Activated CD4-positive, alpha-beta T cell treated with anti-CD3 and anti-CD28 coated beads for 36 hours (primary cell): ENCODE measurements at regions not wholly inside any gene's neighbourhood (a gene's known extent, or its start where the extent isn't known, plus 50 kb on each side); places are given as distances from the start of the nearest gene placed in this dataset.

Experiments
- ATAC-seq: fragments of 200-7000 bp; cut with Tn5 transposase; one replicate; pipeline ENCODE4 v1.10.0; 2021; ENCODE audit warnings: mild to moderate bottlenecking, moderate library complexity
- CTCF ChIA-PET: fragments of 350-600 bp; sonication (Branson Sonifier 250); formaldehyde crosslinking; loops from one replicate; lab custom pipeline; 2021; ENCODE audit warnings: antibody characterized with exemption; lab: Charles Lee
- POLR2A ChIA-PET: fragments of 350-600 bp; sonication (Branson Sonifier 250); formaldehyde crosslinking; loops from one replicate; lab custom pipeline; 2021; ENCODE audit warnings: antibody characterized with exemption, inconsistent platforms; lab: Charles Lee
- DNase-seq: peaks from one replicate; pipeline ENCODE4 v3.0.0-alpha.2; 2020
- H3K27ac Mint-ChIP-seq: one replicate; pipeline ENCODE4 v1.8.0; 2021; ENCODE audit warnings: mixed read lengths
- H3K27me3 Mint-ChIP-seq: one replicate; pipeline ENCODE4 v1.8.0; 2021; ENCODE audit warnings: mixed read lengths
- H3K36me3 Mint-ChIP-seq: one replicate; pipeline ENCODE4 v1.8.0; 2021; ENCODE audit warnings: low read depth, mixed read lengths
- H3K4me1 Mint-ChIP-seq: one replicate; pipeline ENCODE4 v1.8.0; 2021; ENCODE audit warnings: mixed read lengths
- H3K4me3 Mint-ChIP-seq: one replicate; pipeline ENCODE4 v1.8.0; 2021; ENCODE audit warnings: mild to moderate bottlenecking, moderate library complexity, mixed read lengths
- H3K9me3 Mint-ChIP-seq: one replicate; pipeline ENCODE4 v1.8.0; 2021; ENCODE audit warnings: low read depth, mixed read lengths
- intact Hi-C, 2 experiments: fragments of 100-400 bp; cut with DNase I in 1 of 2; cut with micrococcal nuclease in 1 of 2; formaldehyde crosslinking; loops; one replicate each; pipeline versions ENCODE4 v1.14.2 to v1.15.1; 2022 to 2024; cut with DNase I, micrococcal nuclease

DNA sequence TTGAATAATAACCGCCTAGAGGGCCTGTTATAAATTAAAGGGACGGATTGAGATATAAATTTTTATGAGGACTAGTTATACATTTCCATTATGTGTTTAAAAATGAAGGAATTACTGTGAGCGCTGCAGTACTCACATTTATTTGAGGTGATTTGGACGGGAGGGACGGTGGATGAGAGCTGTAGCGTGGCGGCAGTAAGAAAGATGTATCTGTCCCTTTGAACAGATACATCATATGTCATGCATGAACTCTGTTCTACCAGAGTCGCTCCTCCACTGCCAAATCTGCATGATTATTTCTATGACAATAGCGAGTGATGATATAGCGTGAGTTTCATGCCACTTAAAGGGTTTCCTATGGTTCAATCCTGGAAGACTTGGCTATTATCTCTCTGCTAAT lies 538.8 kb downstream of the MCTP2 start:
- no peaks in the 10 kb centered on the region for H3K4me1 Mint-ChIP-seq
- H3K27ac Mint-ChIP-seq: no peak overlapping the region
- ChIA-PET POLR2A (no interaction called here), CTCF (no interaction called here)
- intact Hi-C loops: no loop called here
- no peak overlapping the region for H3K4me3 Mint-ChIP-seq
- ATAC-seq (no peak), DNase-seq (no peak)
- H3K9me3 Mint-ChIP-seq: no peaks in the 10 kb centered on the region
- no peaks in the 10 kb centered on the region for H3K36me3 Mint-ChIP-seq
- peaks cover 4% of the 10 kb centered on the region for H3K27me3 Mint-ChIP-seq

DNA sequence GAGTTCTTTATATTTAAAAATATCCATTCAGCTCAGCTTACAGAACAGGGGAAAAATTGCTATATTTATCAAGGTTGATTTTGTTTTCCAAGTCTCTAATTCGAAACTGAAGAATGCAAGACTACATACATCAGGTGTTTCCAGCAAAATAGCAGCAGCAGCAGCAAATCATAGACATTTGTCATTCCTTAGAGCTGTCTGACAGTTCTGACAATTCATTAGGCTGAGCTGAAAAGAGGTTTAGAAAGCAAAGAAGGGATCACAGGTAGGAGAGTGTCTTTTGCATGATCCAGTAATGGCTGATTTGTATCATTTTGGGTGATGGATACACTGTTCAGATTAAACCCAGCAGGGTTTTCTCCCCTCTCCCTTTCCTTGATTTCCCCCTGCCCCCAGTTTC lies 545.7 kb downstream of the MCTP2 start:
- DNase-seq: no peak
- intact Hi-C loops: no loop called here
- Mint-ChIP-seq H3K4me1 (no peaks in the 10 kb centered on the region), H3K9me3 (no peaks in the 10 kb centered on the region), H3K36me3 (no peaks in the 10 kb centered on the region), H3K4me3 (no peak overlapping the region), H3K27me3 (peaks cover 10% of the 10 kb centered on the region), H3K27ac (no peak overlapping the region)
- ATAC-seq: no peak
- ChIA-PET CTCF (no interaction called here), POLR2A (no interaction called here)

DNA sequence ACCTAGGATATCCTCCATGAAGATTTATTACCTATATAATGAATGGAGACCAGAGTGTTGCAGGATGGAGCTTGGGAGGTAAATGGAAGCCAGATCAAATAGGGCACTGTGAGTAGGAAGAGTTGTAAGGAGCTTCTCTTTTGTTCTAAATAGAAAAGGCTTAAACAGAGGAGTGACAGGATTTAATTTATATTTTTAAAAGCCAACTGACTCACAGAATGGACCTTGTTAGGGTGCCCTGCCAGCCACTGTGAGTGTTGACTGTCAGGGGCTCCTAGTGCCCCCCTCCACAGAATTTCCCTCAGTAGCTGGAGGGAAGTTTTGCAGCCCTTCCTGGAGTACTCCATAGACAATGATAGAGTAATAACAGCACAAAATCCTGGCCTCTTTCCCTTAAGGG lies 547.5 kb downstream of the MCTP2 start:
- H3K4me3 Mint-ChIP-seq: no peak overlapping the region
- peaks cover 6% of the 10 kb centered on the region for H3K27me3 Mint-ChIP-seq

DNA sequence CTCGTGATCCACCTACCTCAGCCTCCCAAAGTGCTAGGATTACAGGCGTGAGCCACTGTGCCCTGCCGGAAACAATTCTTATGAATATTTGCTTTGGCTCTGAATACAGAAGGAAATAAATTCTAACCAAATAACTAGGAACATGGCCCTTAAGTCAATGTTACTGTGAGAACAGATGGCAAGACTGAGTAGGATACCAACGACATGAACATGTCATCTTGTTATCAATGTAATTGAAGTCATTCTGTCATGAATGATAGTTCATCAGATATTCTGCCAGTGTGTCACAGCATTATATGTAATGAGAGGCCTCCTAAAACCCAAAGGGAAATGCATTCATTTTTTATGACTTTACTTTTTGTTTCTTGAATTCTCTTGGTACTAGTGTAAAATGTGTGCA lies 548.8 kb downstream of the MCTP2 start:
- Mint-ChIP-seq H3K27ac (no peak overlapping the region), H3K4me1 (no peaks in the 10 kb centered on the region), H3K36me3 (no peaks in the 10 kb centered on the region), H3K27me3 (peaks cover 6% of the 10 kb centered on the region), H3K4me3 (no peak overlapping the region), H3K9me3 (no peaks in the 10 kb centered on the region)
- intact Hi-C loops: no loop called here
- no peak for ATAC-seq
- DNase-seq: no peak
- ChIA-PET CTCF (interaction anchor here (0.8 to 0.9 kb wide), 2 partner anchors 11 to 24 kb away, joined by 3 to 4 read pairs; no protein-coding TSS in a partner anchor), POLR2A (no interaction called here)

More for the DNA sequence above, 547.5 kb downstream of the MCTP2 start:
- DNase-seq: no peak
- Mint-ChIP-seq H3K4me1 (no peaks in the 10 kb centered on the region), H3K36me3 (no peaks in the 10 kb centered on the region), H3K27ac (no peak overlapping the region), H3K9me3 (no peaks in the 10 kb centered on the region)
- ATAC-seq: no peak
- ChIA-PET POLR2A (no interaction called here), CTCF (no interaction called here)
- intact Hi-C loops: no loop called here

DNA sequence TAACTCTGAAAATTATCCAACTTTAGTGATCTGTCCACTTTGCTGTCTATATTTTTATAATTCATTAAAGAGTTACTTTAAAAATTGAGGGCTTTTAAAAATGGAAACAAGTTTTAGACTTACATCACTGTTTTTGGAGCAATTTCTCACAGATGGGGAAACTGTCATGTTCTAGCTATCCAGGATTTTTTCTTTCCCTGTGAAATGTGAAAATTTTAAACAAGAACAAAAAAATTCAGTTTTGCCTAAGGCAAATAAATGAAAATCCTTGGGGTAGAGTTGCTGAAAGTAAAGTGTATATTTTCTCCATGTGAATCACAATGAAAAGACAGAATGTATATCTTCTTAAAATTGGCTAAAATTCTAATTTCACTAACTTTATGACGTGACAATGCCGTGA lies 553.7 kb downstream of the MCTP2 start:
- H3K27me3 Mint-ChIP-seq: peaks cover 2% of the 10 kb centered on the region
- ChIA-PET POLR2A (no interaction called here), CTCF (no interaction called here)
- peaks cover 6% of the 10 kb centered on the region for H3K9me3 Mint-ChIP-seq
- no peaks in the 10 kb centered on the region for H3K36me3 Mint-ChIP-seq
- ATAC-seq: no peak
- no peaks in the 10 kb centered on the region for H3K4me1 Mint-ChIP-seq
- H3K27ac Mint-ChIP-seq: no peak overlapping the region
- intact Hi-C loops: no loop called here
- H3K4me3 Mint-ChIP-seq: no peak overlapping the region
- no peak for DNase-seq

DNA sequence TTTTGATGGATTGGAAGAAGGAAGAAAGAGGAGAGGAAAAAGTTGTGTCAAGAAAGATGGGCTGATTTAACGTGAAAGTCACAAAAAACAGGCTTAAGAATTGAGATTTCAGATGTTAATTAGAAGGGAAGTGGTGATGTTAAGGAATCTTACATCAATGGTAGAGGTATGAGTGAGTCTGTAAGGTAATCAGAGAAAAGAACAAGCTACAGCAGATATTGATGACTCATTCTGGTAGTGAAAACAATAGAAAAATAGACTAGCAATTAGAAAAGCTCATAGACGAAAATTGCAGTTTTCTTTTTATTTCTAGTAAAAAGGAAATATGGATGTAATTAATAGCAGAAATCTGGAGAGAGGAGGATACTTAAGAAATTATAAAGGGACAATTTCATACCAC lies 559.6 kb downstream of the MCTP2 start:
- Mint-ChIP-seq H3K27ac (no peak overlapping the region), H3K36me3 (no peaks in the 10 kb centered on the region), H3K4me3 (no peak overlapping the region), H3K9me3 (peaks cover 6% of the 10 kb centered on the region), H3K4me1 (no peaks in the 10 kb centered on the region), H3K27me3 (no peaks in the 10 kb centered on the region)
- DNase-seq (no peak), ATAC-seq (no peak)
- POLR2A ChIA-PET: no interaction called here
- intact Hi-C loops: no loop called here
- CTCF ChIA-PET: interaction anchor here (1.1 kb wide), 1 partner anchor 10 kb away, joined by 4 read pairs; no protein-coding TSS in a partner anchor

DNA sequence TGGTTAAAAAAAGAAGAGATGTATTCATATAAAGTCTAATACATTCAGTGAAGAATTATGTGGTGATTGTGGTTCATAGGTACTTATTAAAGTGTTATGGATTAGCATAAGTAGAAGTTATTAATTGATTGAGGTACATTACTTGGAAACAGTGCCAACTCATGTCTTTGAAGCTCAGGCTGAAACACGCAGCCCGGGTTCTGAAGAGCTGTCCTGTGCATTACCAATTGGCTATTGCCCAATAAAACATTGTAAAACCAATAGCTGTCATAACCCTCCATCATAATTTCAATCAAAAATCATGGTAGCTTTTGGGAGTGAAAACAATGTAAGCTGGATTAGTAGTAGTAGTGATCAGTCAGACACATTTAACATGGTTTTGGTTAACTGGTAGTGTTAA lies 560.1 kb downstream of the MCTP2 start:
- no peak for DNase-seq

DNA sequence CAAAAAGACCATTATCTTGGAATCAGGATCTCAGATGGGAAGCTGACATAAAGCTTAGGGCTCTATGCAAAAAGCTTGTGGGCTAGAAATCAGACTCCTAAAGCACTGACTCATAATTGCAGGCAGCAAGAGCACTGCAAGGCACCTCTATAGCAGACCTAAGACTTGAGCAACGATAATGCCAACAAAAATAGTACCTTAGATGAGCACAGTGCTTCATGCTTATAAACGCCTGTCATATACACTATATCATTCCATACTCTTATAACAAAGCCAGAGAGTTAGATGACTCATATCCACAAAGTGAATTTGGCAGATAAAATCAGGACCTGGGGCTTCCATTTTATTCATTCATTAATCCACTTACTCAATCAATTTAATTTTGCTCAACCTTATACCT lies 560.8 kb downstream of the MCTP2 start:
- CTCF ChIA-PET: no interaction called here
- Mint-ChIP-seq H3K27me3 (no peaks in the 10 kb centered on the region), H3K4me1 (no peaks in the 10 kb centered on the region), H3K4me3 (no peak overlapping the region), H3K27ac (no peak overlapping the region), H3K36me3 (no peaks in the 10 kb centered on the region), H3K9me3 (peaks cover 7% of the 10 kb centered on the region)
- POLR2A ChIA-PET: no interaction called here
- ATAC-seq: no peak
- intact Hi-C loops: no loop called here
- no peak for DNase-seq

More for the DNA sequence above, 560.1 kb downstream of the MCTP2 start:
- ATAC-seq: no peak
- intact Hi-C loops: no loop called here
- H3K4me1 Mint-ChIP-seq: no peaks in the 10 kb centered on the region
- no peaks in the 10 kb centered on the region for H3K27me3 Mint-ChIP-seq
- peaks cover 7% of the 10 kb centered on the region for H3K9me3 Mint-ChIP-seq
- POLR2A ChIA-PET: no interaction called here
- no peaks in the 10 kb centered on the region for H3K36me3 Mint-ChIP-seq
- H3K4me3 Mint-ChIP-seq: no peak overlapping the region
- CTCF ChIA-PET: interaction anchor here (1.1 kb wide), 1 partner anchor 11 kb away, joined by 4 read pairs; no protein-coding TSS in a partner anchor
- H3K27ac Mint-ChIP-seq: no peak overlapping the region

DNA sequence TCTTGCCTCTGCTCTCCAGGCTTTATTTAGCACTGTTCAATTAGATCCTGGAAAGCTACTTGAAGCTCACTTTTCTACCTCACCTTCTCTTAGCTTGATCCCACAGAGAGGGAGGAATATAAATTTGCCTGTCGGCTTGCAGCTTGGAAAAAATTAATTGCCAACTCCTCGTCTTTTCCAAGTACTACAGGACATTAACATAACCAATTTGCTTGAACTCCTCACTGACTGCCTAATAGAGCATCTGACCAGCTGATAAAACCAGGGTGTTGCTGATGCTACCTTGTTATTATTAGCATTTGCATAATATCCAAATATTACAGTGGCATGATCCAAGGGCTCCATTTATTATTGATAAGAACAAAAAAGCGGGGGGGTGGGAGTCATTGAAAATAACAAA lies 561.8 kb downstream of the MCTP2 start:
- Mint-ChIP-seq H3K4me1 (no peaks in the 10 kb centered on the region), H3K27ac (no peak overlapping the region), H3K4me3 (no peak overlapping the region), H3K36me3 (no peaks in the 10 kb centered on the region), H3K27me3 (no peaks in the 10 kb centered on the region), H3K9me3 (peaks cover 8% of the 10 kb centered on the region)
- no peak for ATAC-seq
- CTCF ChIA-PET: no interaction called here
- intact Hi-C loops: no loop called here
- POLR2A ChIA-PET: no interaction called here
- DNase-seq: no peak

DNA sequence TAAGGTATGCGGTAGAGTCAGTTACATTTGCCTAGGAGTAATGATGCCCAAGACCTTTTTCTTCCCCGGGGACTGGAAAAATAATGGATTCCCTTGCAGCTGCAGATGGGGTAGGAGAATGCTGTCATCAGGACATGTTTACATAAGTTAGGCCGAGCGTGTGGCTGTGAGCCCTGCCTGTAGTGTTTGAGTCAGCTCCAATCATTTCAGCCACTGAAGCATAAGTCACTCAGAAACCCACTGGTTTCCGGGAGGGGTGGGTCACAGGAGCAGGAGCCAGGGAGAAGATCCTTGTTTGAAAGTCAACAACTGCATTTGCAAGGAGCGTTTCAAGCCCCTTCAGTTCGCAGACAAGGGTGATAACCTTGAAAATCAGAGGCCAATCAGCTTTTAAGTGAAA lies 562.3 kb downstream of the MCTP2 start:
- POLR2A ChIA-PET: no interaction called here
- no peak for DNase-seq

DNA sequence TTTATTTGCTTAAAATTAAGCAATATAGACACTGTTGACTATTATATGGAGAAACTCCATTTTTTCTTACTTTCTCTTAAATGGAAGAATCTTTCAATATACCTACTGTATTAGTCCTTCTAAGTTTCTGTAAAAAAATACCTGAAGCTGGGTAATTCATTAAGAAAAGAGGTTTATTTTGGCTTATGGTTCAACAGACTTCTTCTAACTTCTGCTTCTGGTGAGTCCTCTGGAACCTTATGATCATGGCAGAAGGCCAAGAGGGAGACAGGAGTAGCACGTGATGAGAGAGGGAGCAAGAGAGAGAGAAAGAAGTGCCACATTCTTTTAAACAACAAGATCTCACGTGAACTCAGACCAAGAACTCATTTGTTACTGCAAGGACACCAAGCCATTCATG lies 573.3 kb downstream of the MCTP2 start:
- Mint-ChIP-seq H3K4me1 (no peaks in the 10 kb centered on the region), H3K9me3 (peaks cover 9% of the 10 kb centered on the region), H3K36me3 (no peaks in the 10 kb centered on the region), H3K27ac (no peak overlapping the region), H3K27me3 (no peaks in the 10 kb centered on the region), H3K4me3 (no peak overlapping the region)
- ChIA-PET CTCF (interaction anchor here (0.7 kb wide), 1 partner anchor 24 kb away, joined by 3 read pairs; no protein-coding TSS in a partner anchor), POLR2A (no interaction called here)
- DNase-seq (no peak), ATAC-seq (no peak)
- intact Hi-C loops: no loop called here

More for the DNA sequence above, 562.3 kb downstream of the MCTP2 start:
- Mint-ChIP-seq H3K36me3 (no peaks in the 10 kb centered on the region), H3K4me1 (no peaks in the 10 kb centered on the region), H3K9me3 (peaks cover 6% of the 10 kb centered on the region), H3K27me3 (no peaks in the 10 kb centered on the region), H3K4me3 (no peak overlapping the region), H3K27ac (no peak overlapping the region)
- CTCF ChIA-PET: no interaction called here
- intact Hi-C loops: no loop called here
- ATAC-seq: no peak

DNA sequence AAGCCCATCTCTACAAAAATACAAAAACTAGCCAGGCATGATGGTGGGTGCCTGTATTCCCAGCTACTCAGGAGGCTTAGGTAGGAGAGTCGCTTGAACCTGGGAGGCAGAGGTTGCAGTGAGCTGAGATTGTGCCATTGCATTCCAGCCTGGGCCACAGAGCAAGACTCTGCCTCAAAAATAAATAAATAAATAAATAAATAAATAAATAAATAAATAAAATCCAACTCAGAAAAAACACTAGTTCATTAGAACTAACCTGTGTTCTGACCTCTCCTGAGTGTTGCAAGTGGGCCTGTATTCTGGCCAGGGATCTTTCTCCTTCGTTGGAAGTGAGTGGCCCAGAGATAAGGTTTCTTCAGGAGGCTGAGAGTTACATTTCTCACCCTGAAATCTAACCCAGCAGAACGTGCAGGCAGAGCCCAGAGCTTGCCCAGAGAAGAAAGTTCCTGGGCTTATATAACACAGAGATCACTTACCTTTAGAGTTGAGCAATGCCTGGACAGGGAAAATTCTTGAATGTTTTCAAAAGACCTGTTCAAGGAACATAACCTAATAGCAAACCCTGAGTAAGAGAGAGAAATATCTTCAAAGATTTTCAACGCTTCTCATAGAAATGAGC lies 583.9 kb downstream of the MCTP2 start:
- DNase-seq (no peak), ATAC-seq (no peak)
- Mint-ChIP-seq H3K4me1 (no peaks in the 10 kb centered on the region), H3K27ac (no peak overlapping the region), H3K4me3 (no peak overlapping the region), H3K36me3 (no peaks in the 10 kb centered on the region), H3K9me3 (no peaks in the 10 kb centered on the region), H3K27me3 (no peaks in the 10 kb centered on the region)
- intact Hi-C loops: no loop called here
- ChIA-PET POLR2A (no interaction called here), CTCF (no interaction called here)
